ENCODE measurements at regions not wholly inside any gene's neighbourhood (a gene's known extent, or its start where the extent isn't known, plus 50 kb on each side); places are given as distances from the start of the nearest gene placed in this dataset.
"Not testable (repeated sequence)": the region's sequence is repeated elsewhere in the genome, so short reads cannot be mapped to it uniquely, and the experiment has no call there.

DNA sequence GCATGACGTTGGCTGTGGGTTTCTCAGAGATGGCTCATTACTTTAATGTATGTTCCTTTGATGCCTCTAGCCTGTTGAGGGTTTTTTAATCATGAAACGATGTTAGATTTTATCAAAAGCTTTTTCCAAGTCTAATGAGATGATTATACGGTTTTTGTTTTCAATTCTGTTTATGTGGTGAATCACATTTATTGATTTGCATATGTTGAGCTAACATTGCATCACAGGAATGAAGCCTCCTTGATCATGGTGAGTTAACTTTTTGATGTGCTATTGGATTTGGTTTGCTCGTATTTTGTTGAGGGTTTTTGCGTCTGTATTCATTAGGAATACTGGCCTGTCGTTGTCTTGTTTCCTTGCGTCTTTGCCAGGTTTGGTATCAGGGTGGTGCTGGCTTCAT lies 52.3 kb upstream of the PTPN12 start:
- ChIA-PET CTCF (no interaction called here), POLR2A (no interaction called here)
- no peak overlapping the region for H3K4me3 Mint-ChIP-seq
- no peaks in the 10 kb centered on the region for H3K9me3 Mint-ChIP-seq
- DNase-seq (no peak), ATAC-seq (no peak)
- TF ChIP-seq, protein P1, sequence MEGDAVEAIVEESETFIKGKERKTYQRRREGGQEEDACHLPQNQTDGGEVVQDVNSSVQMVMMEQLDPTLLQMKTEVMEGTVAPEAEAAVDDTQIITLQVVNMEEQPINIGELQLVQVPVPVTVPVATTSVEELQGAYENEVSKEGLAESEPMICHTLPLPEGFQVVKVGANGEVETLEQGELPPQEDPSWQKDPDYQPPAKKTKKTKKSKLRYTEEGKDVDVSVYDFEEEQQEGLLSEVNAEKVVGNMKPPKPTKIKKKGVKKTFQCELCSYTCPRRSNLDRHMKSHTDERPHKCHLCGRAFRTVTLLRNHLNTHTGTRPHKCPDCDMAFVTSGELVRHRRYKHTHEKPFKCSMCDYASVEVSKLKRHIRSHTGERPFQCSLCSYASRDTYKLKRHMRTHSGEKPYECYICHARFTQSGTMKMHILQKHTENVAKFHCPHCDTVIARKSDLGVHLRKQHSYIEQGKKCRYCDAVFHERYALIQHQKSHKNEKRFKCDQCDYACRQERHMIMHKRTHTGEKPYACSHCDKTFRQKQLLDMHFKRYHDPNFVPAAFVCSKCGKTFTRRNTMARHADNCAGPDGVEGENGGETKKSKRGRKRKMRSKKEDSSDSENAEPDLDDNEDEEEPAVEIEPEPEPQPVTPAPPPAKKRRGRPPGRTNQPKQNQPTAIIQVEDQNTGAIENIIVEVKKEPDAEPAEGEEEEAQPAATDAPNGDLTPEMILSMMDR (IDR thresholded peaks at IDR 0.05), result no peak
- H3K36me3 Mint-ChIP-seq (ENCODE audit: low read depth), result no peaks in the 10 kb centered on the region
- peaks cover 4% of the 10 kb centered on the region for H3K27me3 Mint-ChIP-seq
- no peak overlapping the region for H3K27ac Mint-ChIP-seq
- H3K4me1 Mint-ChIP-seq (ENCODE audit: low read depth), result peaks cover 8% of the 10 kb centered on the region
- intact Hi-C loops (cut with micrococcal nuclease), result no loop called here

DNA sequence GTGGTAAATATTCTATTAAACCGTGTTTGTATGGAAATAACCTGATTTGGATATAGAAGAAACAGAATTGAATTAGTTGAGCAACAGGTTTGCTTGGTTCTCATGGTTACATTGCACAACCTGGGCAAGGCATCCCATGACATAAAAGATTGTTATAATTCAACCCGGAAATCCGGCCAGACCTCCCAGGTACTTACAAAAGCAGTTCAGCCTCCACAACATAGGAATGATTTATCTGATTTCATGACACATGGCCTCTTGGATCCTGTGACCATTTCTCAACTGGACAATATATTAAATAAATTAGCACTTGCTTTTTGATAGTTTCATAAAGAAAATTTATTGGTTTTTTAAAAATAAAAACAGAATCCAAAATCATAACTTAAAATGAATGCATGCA lies 55.1 kb upstream of the PTPN12 start:
- H3K4me3 Mint-ChIP-seq, result no peak overlapping the region
- no peak overlapping the region for H3K27ac Mint-ChIP-seq
- no peaks in the 10 kb centered on the region for H3K9me3 Mint-ChIP-seq
- ChIA-PET CTCF (no interaction called here), POLR2A (no interaction called here)
- TF ChIP-seq, protein P1 (IDR thresholded peaks at IDR 0.05), result no peak
- H3K4me1 Mint-ChIP-seq (ENCODE audit: low read depth), result peaks cover 8% of the 10 kb centered on the region
- ATAC-seq (no peak), DNase-seq (no peak)
- intact Hi-C loops (cut with micrococcal nuclease), result no loop called here
- peaks cover 4% of the 10 kb centered on the region for H3K27me3 Mint-ChIP-seq
- no peaks in the 10 kb centered on the region for H3K36me3 Mint-ChIP-seq (ENCODE audit: low read depth)

DNA sequence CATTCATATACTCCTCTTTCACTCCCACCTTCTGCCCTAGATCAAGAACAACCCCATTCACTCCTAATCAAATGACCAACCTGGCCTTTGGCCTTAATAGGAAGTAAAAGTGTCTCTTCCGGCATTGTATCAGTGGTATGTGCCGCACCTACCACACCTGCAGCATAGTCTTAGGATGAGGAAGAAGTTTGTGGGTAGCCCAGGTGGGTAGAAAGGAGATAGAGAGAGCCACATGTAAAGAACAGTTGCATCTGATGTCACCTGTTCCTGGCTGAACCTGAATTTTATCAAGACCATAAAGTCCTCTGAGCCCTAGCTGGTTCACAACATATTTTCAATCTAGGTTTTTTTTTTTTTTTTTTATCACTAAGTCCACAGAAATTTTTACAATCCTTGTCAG lies 55.5 kb upstream of the PTPN12 start:
- no peak for ATAC-seq
- Mint-ChIP-seq H3K36me3 (ENCODE audit: low read depth) (no peaks in the 10 kb centered on the region), H3K27me3 (peaks cover 2% of the 10 kb centered on the region), H3K4me3 (no peak overlapping the region), H3K9me3 (no peaks in the 10 kb centered on the region), H3K4me1 (ENCODE audit: low read depth) (peaks cover 8% of the 10 kb centered on the region), H3K27ac (no peak overlapping the region)
- no peak for DNase-seq
- ChIA-PET POLR2A (no interaction called here), CTCF (no interaction called here)
- TF ChIP-seq, protein P1 (IDR thresholded peaks at IDR 0.05), result no peak
- intact Hi-C loops (cut with micrococcal nuclease), result no loop called here

DNA sequence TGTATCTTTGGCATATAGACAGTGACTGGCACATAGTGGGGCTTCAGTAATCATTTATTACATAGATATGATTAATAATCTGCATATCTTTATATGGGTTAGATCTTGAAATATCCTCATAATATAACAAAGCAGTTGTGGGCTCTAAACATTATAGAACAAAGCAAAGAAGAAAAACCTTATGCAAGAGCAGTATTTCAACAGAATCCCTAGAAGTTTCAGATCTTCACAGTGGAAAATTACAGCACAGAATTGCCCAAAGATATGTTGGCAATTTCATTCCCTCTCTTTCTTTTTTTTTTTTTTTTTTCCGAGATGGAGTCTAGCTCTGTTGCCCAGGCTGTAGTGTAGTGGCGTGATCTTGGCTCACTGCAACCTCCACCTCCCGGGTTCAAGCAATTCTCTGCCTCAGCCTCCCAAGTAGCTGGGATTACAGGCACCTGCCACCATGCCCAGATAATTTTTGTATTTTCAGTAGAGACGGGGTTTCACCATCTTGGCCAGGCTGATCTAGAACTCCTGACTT lies 56.9 kb upstream of the PTPN12 start:
- DNase-seq; H3K36me3 Mint-ChIP-seq (ENCODE audit: low read depth); CTCF ChIA-PET; H3K27me3 Mint-ChIP-seq; intact Hi-C loops (cut with micrococcal nuclease); H3K27ac Mint-ChIP-seq; H3K9me3 Mint-ChIP-seq; H3K4me3 Mint-ChIP-seq; ATAC-seq; H3K4me1 Mint-ChIP-seq (ENCODE audit: low read depth); POLR2A ChIA-PET: not testable (repeated sequence)

DNA sequence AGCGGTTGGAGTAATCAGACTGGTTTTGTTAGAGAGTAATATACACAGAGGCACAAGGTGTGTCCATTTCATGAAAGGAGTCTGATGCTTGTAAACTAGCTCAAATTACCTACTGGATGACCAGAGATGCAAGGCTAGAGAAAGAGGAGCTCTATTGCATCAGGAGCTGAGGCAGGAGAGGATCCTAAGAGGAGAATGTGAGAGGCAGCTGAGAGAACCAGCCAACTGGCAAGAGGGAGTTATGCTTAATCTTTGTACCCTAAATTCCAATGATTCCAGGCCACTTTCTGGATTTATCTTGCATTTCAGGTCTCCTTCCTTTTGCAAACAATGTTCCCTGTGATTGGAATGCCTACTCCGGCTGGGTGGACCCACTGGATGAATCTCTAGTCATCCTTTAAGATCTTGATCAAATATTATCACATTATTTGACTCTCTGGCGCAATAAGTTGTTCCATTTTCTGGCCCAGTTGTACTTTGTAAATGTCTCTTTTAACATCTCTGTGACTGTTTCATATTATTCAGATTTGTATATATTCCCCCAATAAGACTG lies 57.5 kb upstream of the PTPN12 start:
- DNase-seq, result no peak
- H3K27ac Mint-ChIP-seq, result no peak overlapping the region
- intact Hi-C loops (cut with micrococcal nuclease), result no loop called here

More for the DNA sequence above, 57.5 kb upstream of the PTPN12 start:
- CTCF ChIA-PET, result interaction anchor here (1.0 kb wide), 1 partner anchor 238 kb away, joined by 3 read pairs; no protein-coding TSS in a partner anchor
- no peaks in the 10 kb centered on the region for H3K36me3 Mint-ChIP-seq (ENCODE audit: low read depth)
- ATAC-seq, result no peak
- peaks cover 8% of the 10 kb centered on the region for H3K4me1 Mint-ChIP-seq (ENCODE audit: low read depth)
- no peaks in the 10 kb centered on the region for H3K27me3 Mint-ChIP-seq
- no peaks in the 10 kb centered on the region for H3K9me3 Mint-ChIP-seq
- TF ChIP-seq, protein P1 (IDR thresholded peaks at IDR 0.05), result no peak
- no peak overlapping the region for H3K4me3 Mint-ChIP-seq
- POLR2A ChIA-PET, result no interaction called here

All from activated CD8-positive, alpha-beta T cell treated with anti-CD3 and anti-CD28 coated beads for 36 hours (primary cell).